CD4-positive, alpha-beta T cell (primary cell): ENCODE measurements at regions not wholly inside any gene's neighbourhood (a gene's known extent, or its start where the extent isn't known, plus 50 kb on each side); places are given as distances from the start of the nearest gene placed in this dataset.

Experiments used
- ATAC-seq: fragments of 200-7000 bp; cut with Tn5 transposase; one replicate; pipeline ENCODE4 v1.10.0; 2022; ENCODE audit warnings: mild to moderate bottlenecking; ENCODE audit not compliant: poor library complexity
- CTCF ChIA-PET: fragments of 350-600 bp; sonication (Branson Sonifier 250); formaldehyde crosslinking; loops from one replicate; lab custom pipeline; 2021; ENCODE audit warnings: antibody characterized with exemption, inconsistent platforms; lab: Charles Lee
- POLR2A ChIA-PET: fragments of 350-600 bp; sonication (Branson Sonifier 250); formaldehyde crosslinking; loops from one replicate; lab custom pipeline; 2021; ENCODE audit warnings: antibody characterized with exemption, inconsistent platforms; lab: Charles Lee
- DNase-seq, 14 experiments: peaks; one replicate each; pipeline ENCODE4 v3.0.0-alpha.2; 2013 to 2020; ENCODE audit warnings: mixed read lengths in 2 of 14
- H3K27ac ChIP-seq, 2 donors: one replicate each; pipeline versions ENCODE4 v1.5.1 to v1.7.0; 2013; ENCODE audit warnings: low read length in 2 of 2, low read depth in 1 of 2, mild to moderate bottlenecking in 1 of 2
- H3K27me3 ChIP-seq, 2 experiments: 1 replicate in 1 of 2; 2 replicates in 1 of 2; pipeline versions ENCODE4 v1.6.1 to v1.7.0; 2013; ENCODE audit warnings: low read length in 2 of 2, control low read depth in 1 of 2, mild to moderate bottlenecking in 1 of 2, moderate library complexity in 1 of 2; ENCODE audit not compliant: insufficient read depth in 2 of 2, control insufficient read depth in 1 of 2
- H3K36me3 ChIP-seq: one replicate; pipeline ENCODE4 v1.6.1; 2013; ENCODE audit warnings: low read length, control low read depth; ENCODE audit not compliant: insufficient read depth
- H3K4me1 ChIP-seq: one replicate; pipeline ENCODE4 v1.6.1; 2013; ENCODE audit warnings: low read length, control low read depth; ENCODE audit not compliant: insufficient read depth
- H3K4me3 ChIP-seq: one replicate; pipeline ENCODE4 v1.5.1; 2013; ENCODE audit warnings: mild to moderate bottlenecking, low read length, moderate library complexity
- H3K9me3 ChIP-seq, 2 experiments: 1 replicate in 1 of 2; 2 replicates in 1 of 2; pipeline versions ENCODE4 v1.6.1 to v1.7.0; 2013; ENCODE audit warnings: low read length in 2 of 2, mild to moderate bottlenecking in 2 of 2, control low read depth in 1 of 2, moderate library complexity in 1 of 2; ENCODE audit not compliant: control insufficient read depth in 1 of 2, insufficient read depth in 1 of 2
- H3K27ac Mint-ChIP-seq: one replicate; pipeline ENCODE4 v1.8.0; 2020; ENCODE audit warnings: mixed read lengths
- H3K27me3 Mint-ChIP-seq: one replicate; pipeline ENCODE4 v1.8.0; 2021; ENCODE audit warnings: mixed read lengths
- H3K36me3 Mint-ChIP-seq: one replicate; pipeline ENCODE4 v1.8.0; 2021; ENCODE audit warnings: low read depth, mixed read lengths
- H3K4me1 Mint-ChIP-seq: one replicate; pipeline ENCODE4 v1.8.0; 2021; ENCODE audit warnings: low read depth, mixed read lengths
- H3K4me3 Mint-ChIP-seq: one replicate; pipeline ENCODE4 v1.8.0; 2020; ENCODE audit warnings: mild to moderate bottlenecking, mixed read lengths
- H3K9me3 Mint-ChIP-seq: one replicate; pipeline ENCODE4 v1.8.0; 2020; ENCODE audit warnings: mixed read lengths
- intact Hi-C, 2 experiments: fragments of 100-400 bp; cut with DNase I in 1 of 2; cut with micrococcal nuclease in 1 of 2; formaldehyde crosslinking; loops; one replicate each; pipeline versions ENCODE4 v1.15.1 to v1.9.0; 2023 to 2025; cut with DNase I, micrococcal nuclease
- TF ChIP-seq, protein P1 (sequence below): fragments of 200-600 bp; IDR thresholded peaks from one replicate; pipeline ENCODE4 v1.8.0; 2022; ENCODE audit warnings: antibody characterized with exemption, mild to moderate bottlenecking

DNA sequence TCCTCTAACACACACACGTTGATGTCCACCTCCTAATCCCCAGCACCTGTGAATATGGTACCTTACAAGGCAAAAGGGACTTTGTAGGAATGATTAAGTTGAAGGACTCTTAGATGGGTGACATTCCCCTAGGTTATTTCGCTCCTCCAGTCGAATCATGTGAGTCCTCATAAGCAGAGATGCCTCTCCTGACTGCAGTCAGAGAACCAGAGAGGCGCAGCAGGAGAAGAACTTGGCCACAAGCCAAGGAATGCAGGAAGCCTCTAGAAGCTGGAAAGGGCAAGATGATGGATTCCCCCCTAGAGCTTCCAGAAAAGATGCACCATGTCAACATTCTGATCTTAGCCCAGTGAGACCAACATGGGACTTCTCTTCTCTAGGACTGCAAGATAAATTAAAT, 133.1 kb upstream of the PTPRT start:
- TF ChIP-seq, protein P1, sequence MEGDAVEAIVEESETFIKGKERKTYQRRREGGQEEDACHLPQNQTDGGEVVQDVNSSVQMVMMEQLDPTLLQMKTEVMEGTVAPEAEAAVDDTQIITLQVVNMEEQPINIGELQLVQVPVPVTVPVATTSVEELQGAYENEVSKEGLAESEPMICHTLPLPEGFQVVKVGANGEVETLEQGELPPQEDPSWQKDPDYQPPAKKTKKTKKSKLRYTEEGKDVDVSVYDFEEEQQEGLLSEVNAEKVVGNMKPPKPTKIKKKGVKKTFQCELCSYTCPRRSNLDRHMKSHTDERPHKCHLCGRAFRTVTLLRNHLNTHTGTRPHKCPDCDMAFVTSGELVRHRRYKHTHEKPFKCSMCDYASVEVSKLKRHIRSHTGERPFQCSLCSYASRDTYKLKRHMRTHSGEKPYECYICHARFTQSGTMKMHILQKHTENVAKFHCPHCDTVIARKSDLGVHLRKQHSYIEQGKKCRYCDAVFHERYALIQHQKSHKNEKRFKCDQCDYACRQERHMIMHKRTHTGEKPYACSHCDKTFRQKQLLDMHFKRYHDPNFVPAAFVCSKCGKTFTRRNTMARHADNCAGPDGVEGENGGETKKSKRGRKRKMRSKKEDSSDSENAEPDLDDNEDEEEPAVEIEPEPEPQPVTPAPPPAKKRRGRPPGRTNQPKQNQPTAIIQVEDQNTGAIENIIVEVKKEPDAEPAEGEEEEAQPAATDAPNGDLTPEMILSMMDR = no peak
- H3K9me3 ChIP-seq = peaks cover 0 to 9% of the 10 kb centered on the region in 2 experiments
- POLR2A ChIA-PET = no interaction called here
- CTCF ChIA-PET = no interaction called here
- Mint-ChIP-seq H3K36me3 (no peaks in the 10 kb centered on the region), H3K27ac (no peak overlapping the region), H3K9me3 (no peaks in the 10 kb centered on the region), H3K4me3 (no peak overlapping the region), H3K27me3 (peaks cover 25% of the 10 kb centered on the region), H3K4me1 (no peaks in the 10 kb centered on the region)
- H3K4me3 ChIP-seq = no peak overlapping the region
- intact Hi-C loops = no loop called here
- H3K36me3 ChIP-seq = no peaks in the 10 kb centered on the region
- H3K4me1 ChIP-seq = no peaks in the 10 kb centered on the region
- ATAC-seq (no peak), DNase-seq (no peak)
- no peak overlapping the region for H3K27ac ChIP-seq
- H3K27me3 ChIP-seq = peaks cover 0 to 3% of the 10 kb centered on the region in 2 experiments

DNA sequence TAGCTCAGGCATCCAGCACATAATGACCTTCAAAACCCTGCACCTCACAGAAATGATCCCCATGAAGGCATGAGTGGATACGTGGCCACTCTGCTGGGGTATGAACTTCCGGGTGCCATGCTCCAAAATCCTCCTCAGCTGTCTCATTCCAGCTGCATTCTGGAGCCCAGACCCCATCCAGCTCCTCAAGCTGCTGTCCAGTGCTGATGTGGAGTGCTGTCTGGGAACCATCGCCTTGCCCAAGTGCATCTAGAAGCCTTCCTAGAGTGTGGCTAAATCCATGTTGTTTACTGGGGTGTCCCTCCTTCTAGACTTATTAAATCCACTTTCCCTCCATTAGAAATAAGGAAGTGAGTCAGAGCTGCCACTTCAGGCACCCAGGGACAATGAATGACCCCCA, 130.8 kb upstream of the PTPRT start:
- POLR2A ChIA-PET = no interaction called here
- DNase-seq = no peak
- H3K27ac ChIP-seq = no peak overlapping the region
- no peaks in the 10 kb centered on the region for H3K4me1 Mint-ChIP-seq
- H3K27me3 ChIP-seq = peaks cover 0 to 3% of the 10 kb centered on the region in 2 experiments
- ATAC-seq = no peak
- H3K4me3 ChIP-seq = no peak overlapping the region
- TF ChIP-seq, protein P1 = no peak
- H3K36me3 Mint-ChIP-seq = no peaks in the 10 kb centered on the region
- H3K27ac Mint-ChIP-seq = no peak overlapping the region
- no peaks in the 10 kb centered on the region for H3K36me3 ChIP-seq
- CTCF ChIA-PET = no interaction called here
- intact Hi-C loops = no loop called here
- H3K4me1 ChIP-seq = no peaks in the 10 kb centered on the region
- no peak overlapping the region for H3K4me3 Mint-ChIP-seq
- H3K27me3 Mint-ChIP-seq = peaks cover 19% of the 10 kb centered on the region
- H3K9me3 ChIP-seq = no peaks in the 10 kb centered on the region
- H3K9me3 Mint-ChIP-seq = no peaks in the 10 kb centered on the region

DNA sequence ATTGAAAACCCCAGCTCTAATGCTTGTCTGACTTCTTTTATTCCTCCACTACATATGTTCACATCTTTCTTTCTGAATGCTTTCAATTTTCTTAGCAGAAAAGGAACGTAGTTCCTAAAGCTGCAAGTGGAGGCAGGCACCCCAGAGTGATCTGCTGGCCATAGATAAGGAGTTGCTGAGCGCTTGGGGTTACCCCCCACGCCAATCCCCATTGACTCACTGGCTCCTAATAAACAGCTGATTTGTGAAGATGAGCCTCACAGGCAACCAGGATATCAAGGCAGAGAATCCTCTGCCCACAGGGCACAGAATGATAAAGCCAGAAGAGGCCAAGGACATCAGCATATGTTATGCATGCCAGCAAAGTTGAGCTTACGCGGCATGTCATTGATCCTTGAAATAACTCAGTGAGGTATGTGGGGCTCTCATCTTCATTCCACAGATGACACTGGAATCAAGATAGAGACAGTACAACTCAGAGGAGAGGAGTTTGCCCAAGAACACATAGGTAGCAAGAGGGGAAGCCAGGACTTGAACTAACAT, 129.1 kb upstream of the PTPRT start:
- Histone ChIP-seq H3K9me3 (no peaks in the 10 kb centered on the region), H3K4me3 (no peak overlapping the region), H3K27me3 (peaks cover 0 to 3% of the 10 kb centered on the region in 2 experiments), H3K36me3 (no peaks in the 10 kb centered on the region), H3K4me1 (no peaks in the 10 kb centered on the region), H3K27ac (no peak overlapping the region)
- intact Hi-C loops = no loop called here
- CTCF ChIA-PET = no interaction called here
- no peak for ATAC-seq
- no peak overlapping the region for H3K27ac Mint-ChIP-seq
- no peaks in the 10 kb centered on the region for H3K36me3 Mint-ChIP-seq
- H3K4me1 Mint-ChIP-seq = no peaks in the 10 kb centered on the region
- TF ChIP-seq, protein P1 = no peak
- no peak overlapping the region for H3K4me3 Mint-ChIP-seq
- POLR2A ChIA-PET = no interaction called here
- DNase-seq = no peak
- no peaks in the 10 kb centered on the region for H3K9me3 Mint-ChIP-seq
- H3K27me3 Mint-ChIP-seq = peaks cover 8% of the 10 kb centered on the region
